NT2/D1 (cell line): ENCODE measurements at regions not wholly inside any gene's neighbourhood (a gene's known extent, or its start where the extent isn't known, plus 50 kb on each side); places are given as distances from the start of the nearest gene placed in this dataset.

ENCODE experiments used
- SUZ12 ChIP-seq: IDR thresholded peaks from 2 replicates; pipeline ENCODE4 v1.6.1; 2011; ENCODE audit not compliant: insufficient read length, insufficient read depth; ENCODE audit errors: extremely low read depth
- YY1 ChIP-seq: IDR thresholded peaks from 2 replicates; pipeline ENCODE4 v1.6.1; 2011; ENCODE audit not compliant: insufficient read length, insufficient read depth

DNA sequence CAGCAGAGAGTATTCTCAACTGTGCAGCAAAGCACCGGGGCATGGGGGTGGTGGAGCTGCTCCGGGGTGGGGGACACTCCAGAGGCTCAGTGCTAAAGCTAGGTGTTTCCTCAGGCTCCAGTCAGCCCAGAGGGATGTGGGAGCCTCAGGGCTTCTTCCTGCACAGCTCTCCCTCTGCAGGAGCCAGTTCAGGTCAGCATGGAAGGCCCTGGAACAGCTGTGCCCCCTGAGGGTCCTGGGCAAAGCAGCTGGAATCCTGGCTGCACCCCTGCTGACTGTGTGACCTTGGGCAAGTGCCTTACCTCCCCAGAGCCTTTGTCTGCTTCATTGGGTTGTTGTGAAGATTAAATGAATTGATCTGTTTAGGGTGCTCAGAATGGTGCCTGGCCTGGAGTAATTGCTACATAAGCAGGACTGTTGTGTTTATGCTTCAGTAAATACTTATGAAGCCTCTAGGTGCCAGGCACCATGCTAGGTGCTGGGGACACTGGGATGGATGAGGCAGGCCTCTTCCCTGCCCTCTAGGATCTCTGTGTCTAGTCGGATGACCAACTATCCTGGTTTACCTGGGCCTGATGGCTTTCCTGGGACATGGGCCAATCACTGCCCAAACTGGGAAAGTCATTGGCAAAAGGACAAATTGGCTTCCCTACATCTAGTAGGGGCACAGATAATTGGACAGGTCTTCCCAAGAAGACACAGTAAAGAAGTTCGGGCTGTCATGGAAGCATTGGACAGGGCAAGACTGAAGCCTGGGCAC lies 64.2 kb upstream of the LCTL start:
- TF ChIP-seq SUZ12 (no peak), YY1 (no peak)
